ENCODE measurements at regions not wholly inside any gene's neighbourhood (a gene's known extent, or its start where the extent isn't known, plus 50 kb on each side); places are given as distances from the start of the nearest gene placed in this dataset.

- no peak overlapping the region for H3K27ac ChIP-seq (ENCODE audit: control insufficient read depth, insufficient read depth)
- DNase-seq (ENCODE audit: low read depth, low spot score) (no peak), ATAC-seq (no peak), FAIRE-seq (no peak)
- CTCF ChIA-PET: no interaction called here
- no peak overlapping the region for H3K4me2 ChIP-seq (ENCODE audit: control insufficient read depth, insufficient read depth)
- SMC1A ChIA-PET (ENCODE audit: uncharacterized antibody, unreplicated experiment): no interaction called here
- RAD21 ChIA-PET (ENCODE audit: unreplicated experiment): no interaction called here
- no peak overlapping the region for H3K9ac ChIP-seq (ENCODE audit: control insufficient read depth, insufficient read depth, low read length)
- intact Hi-C loops (cut with micrococcal nuclease; ENCODE audit: unreplicated experiment) (no loop called here), in situ Hi-C loops (cut with MboI) (no loop called here)
- H3K36me3 ChIP-seq (ENCODE audit: control insufficient read depth in 2 of 2, insufficient read depth in 2 of 2, low read length in 1 of 2): no peaks in the 10 kb centered on the region
- H3K9me3 ChIP-seq (replicated peaks; ENCODE audit: control insufficient read depth, insufficient read depth, low read length): no peaks in the 10 kb centered on the region
- no peak overlapping the region for H2AFZ ChIP-seq (ENCODE audit: control insufficient read depth, low read depth, low read length)
- BruUV-seq (replicated peaks): no TSS peak
- no peak overlapping the region for H3K4me3 ChIP-seq
- WGBS (ENCODE audit: insufficient coverage, insufficient replicate concordance, low lambda C conversion rate, missing lambda C conversion rate): 7% methylated on average over 7 of the region's 7 CpGs
- no peaks in the 10 kb centered on the region for H3K4me1 ChIP-seq (ENCODE audit: control insufficient read depth, insufficient read depth, low read length)
- H3K27me3 ChIP-seq (replicated peaks in 1 of 2; ENCODE audit: control insufficient read depth in 2 of 2, insufficient read depth in 2 of 2, low read length in 1 of 2): no peaks in the 10 kb centered on the region
- H3K79me2 ChIP-seq (ENCODE audit: control insufficient read depth, insufficient read depth, low read length): no peaks in the 10 kb centered on the region
- TF ChIP-seq, protein P1, sequence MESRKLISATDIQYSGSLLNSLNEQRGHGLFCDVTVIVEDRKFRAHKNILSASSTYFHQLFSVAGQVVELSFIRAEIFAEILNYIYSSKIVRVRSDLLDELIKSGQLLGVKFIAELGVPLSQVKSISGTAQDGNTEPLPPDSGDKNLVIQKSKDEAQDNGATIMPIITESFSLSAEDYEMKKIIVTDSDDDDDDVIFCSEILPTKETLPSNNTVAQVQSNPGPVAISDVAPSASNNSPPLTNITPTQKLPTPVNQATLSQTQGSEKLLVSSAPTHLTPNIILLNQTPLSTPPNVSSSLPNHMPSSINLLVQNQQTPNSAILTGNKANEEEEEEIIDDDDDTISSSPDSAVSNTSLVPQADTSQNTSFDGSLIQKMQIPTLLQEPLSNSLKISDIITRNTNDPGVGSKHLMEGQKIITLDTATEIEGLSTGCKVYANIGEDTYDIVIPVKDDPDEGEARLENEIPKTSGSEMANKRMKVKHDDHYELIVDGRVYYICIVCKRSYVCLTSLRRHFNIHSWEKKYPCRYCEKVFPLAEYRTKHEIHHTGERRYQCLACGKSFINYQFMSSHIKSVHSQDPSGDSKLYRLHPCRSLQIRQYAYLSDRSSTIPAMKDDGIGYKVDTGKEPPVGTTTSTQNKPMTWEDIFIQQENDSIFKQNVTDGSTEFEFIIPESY (IDR thresholded peaks at IDR 0.05): no peak
- TF ChIP-seq TBL1XR1 (IDR thresholded peaks at IDR 0.05; ENCODE audit: low read depth, low read length) (no peak), MEF2B (IDR thresholded peaks at IDR 0.05; ENCODE audit: partially characterized antibody, poor library complexity, severe bottlenecking) (no peak), SREBF1 (IDR thresholded peaks at IDR 0.05; ENCODE audit: low read length) (no peak), E2F8 (IDR thresholded peaks at IDR 0.05; ENCODE audit: low read depth, partially characterized antibody) (no peak)
- H4K20me1 ChIP-seq (ENCODE audit: control insufficient read depth, insufficient read depth): no peaks in the 10 kb centered on the region
- POLR2A ChIA-PET: no interaction called here
Measured at GRCh38 chrX:93420525-93421082, 252.8 kb downstream of the NAP1L3 start.

All from GM12878 (cell line).